HG03575 (cell line): ENCODE measurements at regions not wholly inside any gene's neighbourhood (a gene's known extent, or its start where the extent isn't known, plus 50 kb on each side); places are given as distances from the start of the nearest gene placed in this dataset.

Experiments used
- ATAC-seq: cut with Tn5 transposase; IDR thresholded peaks from one replicate; pipeline ENCODE4 v1.9.1; 2021; ENCODE audit not compliant: unreplicated experiment, insufficient number of reproducible peaks, low FRiP score; ENCODE audit errors: extremely low read depth

- ATAC-seq, result no peak
Measured at GRCh38 chr1:103854279-103854678, 104.6 kb downstream of the AMY1C start.

- no peak for ATAC-seq
Measured at GRCh38 chr1:103859721-103860120, 110.0 kb downstream of the AMY1C start.

GRCh38 chr1:103898576-103899345 lies 149.1 kb downstream of the AMY1C start:
- no peak for ATAC-seq

- no peak for ATAC-seq
Measured at GRCh38 chr1:103900005-103900404, 150.3 kb downstream of the AMY1C start.

GRCh38 chr1:103901072-103901471 lies 151.4 kb downstream of the AMY1C start:
- ATAC-seq, result no peak

- no peak for ATAC-seq
Measured at GRCh38 chr1:103905363-103905762, 155.7 kb downstream of the AMY1C start.

GRCh38 chr1:103911450-103911849 lies 161.8 kb downstream of the AMY1C start:
- ATAC-seq, result no peak

GRCh38 chr1:103917795-103918194 lies 168.1 kb downstream of the AMY1C start:
- ATAC-seq, result no peak

- no peak for ATAC-seq
Measured at GRCh38 chr1:103931891-103932290, 182.2 kb downstream of the AMY1C start.

- peak; percentile 75 for ATAC-seq
Measured at GRCh38 chr1:103937763-103938357, 188.2 kb downstream of the AMY1C start.

- ATAC-seq, result no peak
Measured at GRCh38 chr1:103941086-103941485, 191.4 kb downstream of the AMY1C start.

- no peak for ATAC-seq
Measured at GRCh38 chr1:103942029-103942428, 192.3 kb downstream of the AMY1C start.

GRCh38 chr1:103945774-103946173 lies 196.1 kb downstream of the AMY1C start:
- ATAC-seq, result no peak

GRCh38 chr1:103948526-103948925 lies 198.8 kb downstream of the AMY1C start:
- ATAC-seq, result no peak

GRCh38 chr1:103949779-103950178 lies 200.1 kb downstream of the AMY1C start:
- no peak for ATAC-seq

- no peak for ATAC-seq
Measured at GRCh38 chr1:103953386-103953785, 203.7 kb downstream of the AMY1C start.

- no peak for ATAC-seq
Measured at GRCh38 chr1:103958699-103959098, 209.0 kb downstream of the AMY1C start.

- ATAC-seq, result no peak
Measured at GRCh38 chr1:103959565-103959964, 209.9 kb downstream of the AMY1C start.

- no peak for ATAC-seq
Measured at GRCh38 chr1:103960045-103960444, 210.3 kb downstream of the AMY1C start.

GRCh38 chr1:103960710-103961109 lies 211.0 kb downstream of the AMY1C start:
- no peak for ATAC-seq

GRCh38 chr1:103986792-103987191 lies 237.1 kb downstream of the AMY1C start:
- no peak for ATAC-seq
